Body of pancreas (tissue), 4 donors: ENCODE measurements at regions not wholly inside any gene's neighbourhood (a gene's known extent, or its start where the extent isn't known, plus 50 kb on each side); places are given as distances from the start of the nearest gene placed in this dataset.

ENCODE experiments used
- ATAC-seq: fragments of 150-250 bp; one replicate; pipeline ENCODE4 v1.9.1; 2016
- DNase-seq, 4 donors: peaks; one replicate each; pipeline ENCODE4 v3.0.0-alpha.2; 2019
- H3K27ac ChIP-seq, 4 donors: fragments of 200-600 bp; sonication (generic); 1 replicate in 3 of 4; 2 replicates in 1 of 4; pipeline versions ENCODE4 v1.5.1 to v1.6.1; 2016 to 2019; ENCODE audit warnings: mild to moderate bottlenecking in 1 of 4, mixed read lengths in 1 of 4, moderate library complexity in 1 of 4
- H3K27me3 ChIP-seq, 2 donors: fragments of 200-600 bp; sonication (generic); one replicate each; pipeline ENCODE4 v1.6.0; 2016; ENCODE audit warnings: mild to moderate bottlenecking in 1 of 2
- H3K36me3 ChIP-seq, 2 donors: fragments of 200-600 bp; sonication (generic); replicated peaks in 1 of 2; 2 replicates each; pipeline ENCODE4 v1.5.1; 2016; ENCODE audit warnings: low read depth in 2 of 2; ENCODE audit not compliant: insufficient read depth in 1 of 2
- H3K4me1 ChIP-seq: fragments of 200-600 bp; sonication (generic); one replicate; pipeline ENCODE4 v1.6.0; 2016
- H3K4me3 ChIP-seq, 2 donors: fragments of 200-600 bp; sonication (generic); 1 replicate in 1 of 2; 2 replicates in 1 of 2; pipeline ENCODE4 v1.5.1; 2016 to 2019
- H3K9me3 ChIP-seq, 3 donors: fragments of 200-600 bp; sonication (generic); 1 replicate in 2 of 3; 2 replicates in 1 of 3; pipeline ENCODE4 v1.5.1; 2016
- CTCF ChIP-seq, 7 experiments: fragments of 450-650 bp in 4 of 7; fragments of 200-600 bp in 3 of 7; sonication (generic) in 3 of 7; IDR thresholded peaks; one replicate each; pipeline ENCODE4 v1.5.1; 2016 to 2019; ENCODE audit warnings: antibody characterized with exemption in 7 of 7
- POLR2A ChIP-seq, 3 donors: fragments of 450-650 bp; IDR thresholded peaks; one replicate each; pipeline ENCODE4 v1.6.1; 2016; ENCODE audit warnings: antibody characterized with exemption in 3 of 3, mild to moderate bottlenecking in 2 of 3
- WGBS, 2 donors: methylation state at CpG; one replicate each; pipeline ENCODE4 v1.1.5; 2017; 5-methylcytosine and 5-hydroxymethylcytosine counted together
- intact Hi-C: fragments of 100-400 bp; cut with DNase I; formaldehyde crosslinking; loops from one replicate; pipeline ENCODE4 v1.15.1; 2023

- DNase-seq (peak in 3 of 4 donors; percentile 19 to 27 (median 26)), ATAC-seq (peak; percentile 53)
- no peaks in the 10 kb centered on the region for H3K9me3 ChIP-seq
- intact Hi-C loops: no loop called here
- H3K27me3 ChIP-seq: no peaks in the 10 kb centered on the region
- H3K4me3 ChIP-seq: no peak overlapping the region
- H3K36me3 ChIP-seq: no peaks in the 10 kb centered on the region
- 53 to 55% methylated on average over 10 of the region's 10 CpGs for WGBS, 2 donors
- no peak overlapping the region for H3K27ac ChIP-seq
- TF ChIP-seq CTCF (IDR thresholded peaks at IDR 0.05): no peak
- TF ChIP-seq POLR2A (IDR thresholded peaks at IDR 0.05): no peak
- H3K4me1 ChIP-seq: no peaks in the 10 kb centered on the region
These were observed 129.0 kb downstream of the RPL22L1 start for GRCh38 chr3:170740726-170741591.

GRCh38 chr3:170740285-170740684 is 129.7 kb downstream of the RPL22L1 start:
- Histone ChIP-seq H3K27me3 (no peaks in the 10 kb centered on the region), H3K36me3 (no peaks in the 10 kb centered on the region), H3K27ac (no peak overlapping the region), H3K4me3 (no peak overlapping the region), H3K4me1 (no peaks in the 10 kb centered on the region), H3K9me3 (no peaks in the 10 kb centered on the region)
- no peak for TF ChIP-seq POLR2A (IDR thresholded peaks at IDR 0.05)
- no peak for TF ChIP-seq CTCF (IDR thresholded peaks at IDR 0.05)
- ATAC-seq: no peak
- no peak for DNase-seq
- 77 to 80% methylated on average over 3 of the region's 3 CpGs for WGBS, 2 donors
- intact Hi-C loops: no loop called here

GRCh38 chr3:170739410-170739809 is 130.6 kb downstream of the RPL22L1 start:
- intact Hi-C loops: no loop called here
- 79 to 83% methylated on average over 4 of the region's 4 CpGs for WGBS, 2 donors

GRCh38 chr3:170738766-170739165 is 131.2 kb downstream of the RPL22L1 start:
- Histone ChIP-seq H3K4me1 (no peaks in the 10 kb centered on the region), H3K9me3 (no peaks in the 10 kb centered on the region), H3K36me3 (no peaks in the 10 kb centered on the region), H3K27me3 (no peaks in the 10 kb centered on the region), H3K4me3 (no peak overlapping the region), H3K27ac (no peak overlapping the region)
- ATAC-seq: no peak
- intact Hi-C loops: no loop called here
- WGBS, 2 donors: 68 to 69% methylated on average over 3 of the region's 3 CpGs
- TF ChIP-seq POLR2A (IDR thresholded peaks at IDR 0.05) (no peak), CTCF (IDR thresholded peaks at IDR 0.05) (no peak)
- no peak for DNase-seq

More at GRCh38 chr3:170739410-170739809, 130.6 kb downstream of the RPL22L1 start:
- no peaks in the 10 kb centered on the region for H3K27me3 ChIP-seq
- no peaks in the 10 kb centered on the region for H3K9me3 ChIP-seq
- no peak for DNase-seq
- H3K4me1 ChIP-seq: no peaks in the 10 kb centered on the region
- H3K27ac ChIP-seq: no peak overlapping the region
- no peak for ATAC-seq
- H3K4me3 ChIP-seq: no peak overlapping the region
- no peaks in the 10 kb centered on the region for H3K36me3 ChIP-seq
- TF ChIP-seq CTCF (IDR thresholded peaks at IDR 0.05) (no peak), POLR2A (IDR thresholded peaks at IDR 0.05) (no peak)
